Mucosa of descending colon (tissue), 3 donors: ENCODE measurements at regions not wholly inside any gene's neighbourhood (a gene's known extent, or its start where the extent isn't known, plus 50 kb on each side); places are given as distances from the start of the nearest gene placed in this dataset.

Experiments used
- ATAC-seq: fragments of 200-7000 bp; cut with Tn5 transposase; one replicate; pipeline ENCODE4 v1.9.1; 2020; ENCODE audit warnings: mild to moderate bottlenecking, moderate library complexity
- DNase-seq, 3 donors: peaks; one replicate each; pipeline ENCODE4 v3.0.0-alpha.2; 2020
- H3K36me3 ChIP-seq: fragments of 200-600 bp; one replicate; pipeline ENCODE4 v1.8.0; 2021; ENCODE audit warnings: low read depth, mild to moderate bottlenecking
- H3K4me1 ChIP-seq: fragments of 200-600 bp; one replicate; pipeline ENCODE4 v1.8.0; 2021; ENCODE audit warnings: low read depth, mild to moderate bottlenecking
- H3K4me3 ChIP-seq: fragments of 200-600 bp; one replicate; pipeline ENCODE4 v1.8.0; 2021; ENCODE audit warnings: mild to moderate bottlenecking
- H3K9me3 ChIP-seq: fragments of 200-600 bp; one replicate; pipeline ENCODE4 v1.8.0; 2021; ENCODE audit warnings: mild to moderate bottlenecking
- intact Hi-C, 2 donors: fragments of 100-400 bp; cut with DNase I in 1 of 2; cut with micrococcal nuclease in 1 of 2; formaldehyde crosslinking; loops; one replicate each; pipeline versions ENCODE4 v1.11.0 to v1.11.1; 2022; cut with DNase I, micrococcal nuclease
- TF ChIP-seq, protein P1 (sequence below): fragments of 200-600 bp; IDR thresholded peaks from one replicate; pipeline ENCODE4 v1.8.0; 2022; ENCODE audit warnings: antibody characterized with exemption, mild to moderate bottlenecking
- donor health status: DM: no; HTN: no; CAD: no; lungs with moderate emphysema.
- donor health status: DM: no; HTN: no; CAD: no.
- donor health status: DM: no; HTN: yes; CAD: no.

- intact Hi-C loops, result no loop called here
- TF ChIP-seq, protein P1, sequence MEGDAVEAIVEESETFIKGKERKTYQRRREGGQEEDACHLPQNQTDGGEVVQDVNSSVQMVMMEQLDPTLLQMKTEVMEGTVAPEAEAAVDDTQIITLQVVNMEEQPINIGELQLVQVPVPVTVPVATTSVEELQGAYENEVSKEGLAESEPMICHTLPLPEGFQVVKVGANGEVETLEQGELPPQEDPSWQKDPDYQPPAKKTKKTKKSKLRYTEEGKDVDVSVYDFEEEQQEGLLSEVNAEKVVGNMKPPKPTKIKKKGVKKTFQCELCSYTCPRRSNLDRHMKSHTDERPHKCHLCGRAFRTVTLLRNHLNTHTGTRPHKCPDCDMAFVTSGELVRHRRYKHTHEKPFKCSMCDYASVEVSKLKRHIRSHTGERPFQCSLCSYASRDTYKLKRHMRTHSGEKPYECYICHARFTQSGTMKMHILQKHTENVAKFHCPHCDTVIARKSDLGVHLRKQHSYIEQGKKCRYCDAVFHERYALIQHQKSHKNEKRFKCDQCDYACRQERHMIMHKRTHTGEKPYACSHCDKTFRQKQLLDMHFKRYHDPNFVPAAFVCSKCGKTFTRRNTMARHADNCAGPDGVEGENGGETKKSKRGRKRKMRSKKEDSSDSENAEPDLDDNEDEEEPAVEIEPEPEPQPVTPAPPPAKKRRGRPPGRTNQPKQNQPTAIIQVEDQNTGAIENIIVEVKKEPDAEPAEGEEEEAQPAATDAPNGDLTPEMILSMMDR, result no peak
- peak; percentile 40 for ATAC-seq
- Histone ChIP-seq H3K36me3 (no peaks in the 10 kb centered on the region), H3K9me3 (no peaks in the 10 kb centered on the region), H3K4me1 (no peaks in the 10 kb centered on the region), H3K4me3 (no peak overlapping the region)
- DNase-seq, result peak in 1 of 3 donors; percentile 10
Observed at GRCh38 chr12:98238515-98239130, 276.8 kb upstream of the TMPO start.

- TF ChIP-seq, protein P1, result no peak
- ATAC-seq, result no peak
- no peaks in the 10 kb centered on the region for H3K36me3 ChIP-seq
- DNase-seq, result no peak
- no peak overlapping the region for H3K4me3 ChIP-seq
- intact Hi-C loops, result no loop called here
- H3K9me3 ChIP-seq, result no peaks in the 10 kb centered on the region
- H3K4me1 ChIP-seq, result no peaks in the 10 kb centered on the region
Observed at GRCh38 chr12:98243190-98243589, 272.2 kb upstream of the TMPO start.

- H3K36me3 ChIP-seq, result no peaks in the 10 kb centered on the region
- no peak for ATAC-seq
- DNase-seq, result no peak
- no peaks in the 10 kb centered on the region for H3K9me3 ChIP-seq
- TF ChIP-seq, protein P1, result no peak
- intact Hi-C loops, result no loop called here
- H3K4me1 ChIP-seq, result no peaks in the 10 kb centered on the region
- no peak overlapping the region for H3K4me3 ChIP-seq
Observed at GRCh38 chr12:98244136-98244535, 271.3 kb upstream of the TMPO start.

DNA sequence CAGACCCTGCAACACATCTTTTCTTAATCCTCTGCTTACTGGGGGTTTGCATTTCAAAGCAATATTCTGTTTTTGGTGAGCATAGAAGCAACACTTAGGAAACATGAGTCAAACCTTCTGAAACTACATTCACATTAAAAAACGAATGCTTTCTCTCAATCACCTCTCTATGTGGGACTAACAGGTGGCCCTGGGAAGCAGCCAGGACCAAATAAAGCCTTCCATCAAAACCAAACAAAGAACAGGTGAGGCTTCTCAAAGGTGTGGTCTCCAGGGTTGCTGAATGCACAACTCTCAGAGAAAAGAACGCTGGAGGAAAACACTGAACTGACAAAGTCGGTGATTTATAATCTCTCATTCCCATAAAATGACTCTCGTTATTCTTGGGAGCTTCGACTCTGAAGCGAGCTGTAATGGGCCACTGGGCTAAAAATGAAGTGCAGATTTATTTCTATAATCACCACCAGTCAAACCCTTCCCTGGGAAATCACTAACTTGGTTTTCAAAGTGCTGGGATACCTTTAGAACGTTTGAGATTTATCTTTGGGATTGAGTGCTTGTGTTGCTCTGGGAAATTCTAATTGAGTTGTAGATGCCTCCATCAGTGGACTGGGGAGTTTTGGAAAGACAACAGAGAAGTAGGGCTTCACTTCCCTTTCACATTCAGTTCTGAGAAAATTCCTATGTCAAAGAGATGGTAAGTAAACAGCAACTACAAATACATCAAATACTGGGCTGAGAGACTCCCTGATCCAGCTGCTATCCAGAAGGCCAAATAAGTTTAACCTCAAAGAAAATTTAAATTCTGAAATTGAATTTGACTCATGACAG, 262.0 kb upstream of the TMPO start:
- Histone ChIP-seq H3K4me3 (no peak overlapping the region), H3K36me3 (no peaks in the 10 kb centered on the region), H3K4me1 (no peaks in the 10 kb centered on the region), H3K9me3 (no peaks in the 10 kb centered on the region)
- DNase-seq, result no peak
- intact Hi-C loops, result no loop called here
- TF ChIP-seq, protein P1, result no peak
- peak; percentile 37 for ATAC-seq

GRCh38 chr12:98256830-98257229, 258.6 kb upstream of the TMPO start:
- no peaks in the 10 kb centered on the region for H3K4me1 ChIP-seq
- no peaks in the 10 kb centered on the region for H3K36me3 ChIP-seq
- H3K4me3 ChIP-seq, result no peak overlapping the region
- DNase-seq (no peak), ATAC-seq (no peak)
- TF ChIP-seq, protein P1, result no peak
- H3K9me3 ChIP-seq, result no peaks in the 10 kb centered on the region
- intact Hi-C loops, result no loop called here
